ENCODE measurements at regions not wholly inside any gene's neighbourhood (a gene's known extent, or its start where the extent isn't known, plus 50 kb on each side); places are given as distances from the start of the nearest gene placed in this dataset.

GRCh38 chr6:138607478-138608433 lies 108.5 kb upstream of the NHSL1 start:
- Histone ChIP-seq H3K4me3 (ENCODE audit: low read length in 2 of 2) (no peak overlapping the region), H3K36me3 (ENCODE audit: control insufficient read depth in 2 of 2, insufficient read depth in 2 of 2, low read length in 2 of 2) (no peaks in the 10 kb centered on the region), H3K27me3 (ENCODE audit: control insufficient read depth in 1 of 2, insufficient read depth in 2 of 2, low read length in 2 of 2) (no peaks in the 10 kb centered on the region), H3K9me3 (ENCODE audit: control insufficient read depth in 2 of 2, low read length in 2 of 2) (no peaks in the 10 kb centered on the region), H3K4me1 (ENCODE audit: control insufficient read depth, insufficient read depth, low read length) (no peaks in the 10 kb centered on the region), H3K9ac (ENCODE audit: low read length in 2 of 2) (no peak overlapping the region), H3K27ac (ENCODE audit: low read length) (no peak overlapping the region)

GRCh38 chr6:138608896-138609295 lies 109.6 kb upstream of the NHSL1 start:
- H3K27me3 ChIP-seq (ENCODE audit: control insufficient read depth in 1 of 2, insufficient read depth in 2 of 2, low read length in 2 of 2), result no peaks in the 10 kb centered on the region
- H3K4me1 ChIP-seq (ENCODE audit: control insufficient read depth, insufficient read depth, low read length), result no peaks in the 10 kb centered on the region
- no peak overlapping the region for H3K9ac ChIP-seq (ENCODE audit: low read length in 2 of 2)
- no peaks in the 10 kb centered on the region for H3K36me3 ChIP-seq (ENCODE audit: control insufficient read depth in 2 of 2, insufficient read depth in 2 of 2, low read length in 2 of 2)
- H3K9me3 ChIP-seq (ENCODE audit: control insufficient read depth in 2 of 2, low read length in 2 of 2), result no peaks in the 10 kb centered on the region
- H3K4me3 ChIP-seq (ENCODE audit: low read length in 2 of 2), result no peak overlapping the region
- no peak overlapping the region for H3K27ac ChIP-seq (ENCODE audit: low read length)

GRCh38 chr6:138609801-138610430 lies 110.6 kb upstream of the NHSL1 start:
- Histone ChIP-seq H3K27ac (ENCODE audit: low read length) (no peak overlapping the region), H3K9ac (ENCODE audit: low read length in 2 of 2) (no peak overlapping the region), H3K27me3 (ENCODE audit: control insufficient read depth in 1 of 2, insufficient read depth in 2 of 2, low read length in 2 of 2) (no peaks in the 10 kb centered on the region), H3K9me3 (ENCODE audit: control insufficient read depth in 2 of 2, low read length in 2 of 2) (no peaks in the 10 kb centered on the region), H3K36me3 (ENCODE audit: control insufficient read depth in 2 of 2, insufficient read depth in 2 of 2, low read length in 2 of 2) (no peaks in the 10 kb centered on the region), H3K4me3 (ENCODE audit: low read length in 2 of 2) (no peak overlapping the region), H3K4me1 (ENCODE audit: control insufficient read depth, insufficient read depth, low read length) (no peaks in the 10 kb centered on the region)

- Histone ChIP-seq H3K4me1 (ENCODE audit: control insufficient read depth, insufficient read depth, low read length) (no peaks in the 10 kb centered on the region), H3K27me3 (ENCODE audit: control insufficient read depth in 1 of 2, insufficient read depth in 2 of 2, low read length in 2 of 2) (no peaks in the 10 kb centered on the region), H3K9me3 (ENCODE audit: control insufficient read depth in 2 of 2, low read length in 2 of 2) (no peaks in the 10 kb centered on the region), H3K27ac (ENCODE audit: low read length) (no peak overlapping the region), H3K36me3 (ENCODE audit: control insufficient read depth in 2 of 2, insufficient read depth in 2 of 2, low read length in 2 of 2) (no peaks in the 10 kb centered on the region), H3K9ac (ENCODE audit: low read length in 2 of 2) (no peak overlapping the region), H3K4me3 (ENCODE audit: low read length in 2 of 2) (no peak overlapping the region)
Measured at GRCh38 chr6:138610816-138611215, 111.5 kb upstream of the NHSL1 start.

GRCh38 chr6:138614151-138614550 lies 114.9 kb upstream of the NHSL1 start:
- Histone ChIP-seq H3K9ac (ENCODE audit: low read length in 2 of 2) (no peak overlapping the region), H3K9me3 (ENCODE audit: control insufficient read depth in 2 of 2, low read length in 2 of 2) (no peaks in the 10 kb centered on the region), H3K27ac (ENCODE audit: low read length) (no peak overlapping the region), H3K27me3 (ENCODE audit: control insufficient read depth in 1 of 2, insufficient read depth in 2 of 2, low read length in 2 of 2) (no peaks in the 10 kb centered on the region), H3K4me1 (ENCODE audit: control insufficient read depth, insufficient read depth, low read length) (no peaks in the 10 kb centered on the region), H3K36me3 (ENCODE audit: control insufficient read depth in 2 of 2, insufficient read depth in 2 of 2, low read length in 2 of 2) (no peaks in the 10 kb centered on the region), H3K4me3 (ENCODE audit: low read length in 2 of 2) (no peak overlapping the region)

GRCh38 chr6:138618168-138618567 lies 118.9 kb upstream of the NHSL1 start:
- Histone ChIP-seq H3K27me3 (ENCODE audit: control insufficient read depth in 1 of 2, insufficient read depth in 2 of 2, low read length in 2 of 2) (no peaks in the 10 kb centered on the region), H3K4me1 (ENCODE audit: control insufficient read depth, insufficient read depth, low read length) (no peaks in the 10 kb centered on the region), H3K9me3 (ENCODE audit: control insufficient read depth in 2 of 2, low read length in 2 of 2) (no peaks in the 10 kb centered on the region), H3K27ac (ENCODE audit: low read length) (no peak overlapping the region), H3K36me3 (ENCODE audit: control insufficient read depth in 2 of 2, insufficient read depth in 2 of 2, low read length in 2 of 2) (no peaks in the 10 kb centered on the region), H3K9ac (ENCODE audit: low read length in 2 of 2) (no peak overlapping the region), H3K4me3 (ENCODE audit: low read length in 2 of 2) (no peak overlapping the region)

GRCh38 chr6:138620630-138621029 lies 121.3 kb upstream of the NHSL1 start:
- Histone ChIP-seq H3K4me3 (ENCODE audit: low read length in 2 of 2) (no peak overlapping the region), H3K27me3 (ENCODE audit: control insufficient read depth in 1 of 2, insufficient read depth in 2 of 2, low read length in 2 of 2) (no peaks in the 10 kb centered on the region), H3K27ac (ENCODE audit: low read length) (no peak overlapping the region), H3K4me1 (ENCODE audit: control insufficient read depth, insufficient read depth, low read length) (no peaks in the 10 kb centered on the region), H3K9me3 (ENCODE audit: control insufficient read depth in 2 of 2, low read length in 2 of 2) (no peaks in the 10 kb centered on the region), H3K36me3 (ENCODE audit: control insufficient read depth in 2 of 2, insufficient read depth in 2 of 2, low read length in 2 of 2) (no peaks in the 10 kb centered on the region), H3K9ac (ENCODE audit: low read length in 2 of 2) (no peak overlapping the region)

- H3K36me3 ChIP-seq (ENCODE audit: control insufficient read depth in 2 of 2, insufficient read depth in 2 of 2, low read length in 2 of 2), result no peaks in the 10 kb centered on the region
- no peaks in the 10 kb centered on the region for H3K4me1 ChIP-seq (ENCODE audit: control insufficient read depth, insufficient read depth, low read length)
- no peak overlapping the region for H3K27ac ChIP-seq (ENCODE audit: low read length)
- H3K4me3 ChIP-seq (ENCODE audit: low read length in 2 of 2), result no peak overlapping the region
- no peaks in the 10 kb centered on the region for H3K9me3 ChIP-seq (ENCODE audit: control insufficient read depth in 2 of 2, low read length in 2 of 2)
- H3K9ac ChIP-seq (ENCODE audit: low read length in 2 of 2), result no peak overlapping the region
- H3K27me3 ChIP-seq (ENCODE audit: control insufficient read depth in 1 of 2, insufficient read depth in 2 of 2, low read length in 2 of 2), result no peaks in the 10 kb centered on the region
Measured at GRCh38 chr6:138622967-138623366, 123.7 kb upstream of the NHSL1 start.

GRCh38 chr6:138631566-138631965 lies 132.3 kb upstream of the NHSL1 start:
- Histone ChIP-seq H3K36me3 (ENCODE audit: control insufficient read depth in 2 of 2, insufficient read depth in 2 of 2, low read length in 2 of 2) (no peaks in the 10 kb centered on the region), H3K4me1 (ENCODE audit: control insufficient read depth, insufficient read depth, low read length) (no peaks in the 10 kb centered on the region), H3K9ac (ENCODE audit: low read length in 2 of 2) (no peak overlapping the region), H3K27ac (ENCODE audit: low read length) (no peak overlapping the region), H3K9me3 (ENCODE audit: control insufficient read depth in 2 of 2, low read length in 2 of 2) (peaks cover 0 to 3% of the 10 kb centered on the region in 2 donors), H3K27me3 (ENCODE audit: control insufficient read depth in 1 of 2, insufficient read depth in 2 of 2, low read length in 2 of 2) (no peaks in the 10 kb centered on the region), H3K4me3 (ENCODE audit: low read length in 2 of 2) (no peak overlapping the region)

- Histone ChIP-seq H3K27me3 (ENCODE audit: control insufficient read depth in 1 of 2, insufficient read depth in 2 of 2, low read length in 2 of 2) (no peaks in the 10 kb centered on the region), H3K4me1 (ENCODE audit: control insufficient read depth, insufficient read depth, low read length) (no peaks in the 10 kb centered on the region), H3K9me3 (ENCODE audit: control insufficient read depth in 2 of 2, low read length in 2 of 2) (no peaks in the 10 kb centered on the region), H3K9ac (ENCODE audit: low read length in 2 of 2) (no peak overlapping the region), H3K36me3 (ENCODE audit: control insufficient read depth in 2 of 2, insufficient read depth in 2 of 2, low read length in 2 of 2) (no peaks in the 10 kb centered on the region), H3K4me3 (ENCODE audit: low read length in 2 of 2) (no peak overlapping the region), H3K27ac (ENCODE audit: low read length) (no peak overlapping the region)
Measured at GRCh38 chr6:138637822-138638221, 135.7 kb upstream of the CCDC28A start.

GRCh38 chr6:138638604-138639003 lies 135.0 kb upstream of the CCDC28A start:
- Histone ChIP-seq H3K27me3 (ENCODE audit: control insufficient read depth in 1 of 2, insufficient read depth in 2 of 2, low read length in 2 of 2) (no peaks in the 10 kb centered on the region), H3K27ac (ENCODE audit: low read length) (no peak overlapping the region)

More at GRCh38 chr6:138638604-138639003, 135.0 kb upstream of the CCDC28A start:
- H3K36me3 ChIP-seq (ENCODE audit: control insufficient read depth in 2 of 2, insufficient read depth in 2 of 2, low read length in 2 of 2), result no peaks in the 10 kb centered on the region
- no peaks in the 10 kb centered on the region for H3K9me3 ChIP-seq (ENCODE audit: control insufficient read depth in 2 of 2, low read length in 2 of 2)
- H3K9ac ChIP-seq (ENCODE audit: low read length in 2 of 2), result no peak overlapping the region
- H3K4me1 ChIP-seq (ENCODE audit: control insufficient read depth, insufficient read depth, low read length), result no peaks in the 10 kb centered on the region
- H3K4me3 ChIP-seq (ENCODE audit: low read length in 2 of 2), result no peak overlapping the region
